Adrenal gland (tissue), 9 donors: ENCODE measurements at regions not wholly inside any gene's neighbourhood (a gene's known extent, or its start where the extent isn't known, plus 50 kb on each side); places are given as distances from the start of the nearest gene placed in this dataset.

Experiments used
- DNase-seq, 7 donors: peaks; one replicate each; pipeline ENCODE4 v3.0.0-alpha.2; 2019 to 2020
- H3K27ac ChIP-seq, 5 donors: fragments of 200-600 bp; sonication (generic) in 4 of 5; 1 replicate in 3 of 5; 2 replicates in 2 of 5; pipeline versions ENCODE4 v1.5.1 to v1.8.0; 2016 to 2020; ENCODE audit warnings: mild to moderate bottlenecking in 1 of 5
- H3K27me3 ChIP-seq: fragments of 200-600 bp; 2 replicates; pipeline ENCODE4 v1.8.0; 2021
- H3K36me3 ChIP-seq, 2 donors: fragments of 200-600 bp; replicated peaks in 1 of 2; 1 replicate in 1 of 2; 2 replicates in 1 of 2; pipeline versions ENCODE4 v1.5.1 to v1.8.0; 2018 to 2022
- H3K4me1 ChIP-seq, 2 donors: fragments of 200-600 bp; replicated peaks in 1 of 2; 1 replicate in 1 of 2; 2 replicates in 1 of 2; pipeline versions ENCODE4 v1.5.1 to v1.8.0; 2018 to 2021
- H3K4me3 ChIP-seq, 4 donors: fragments of 200-600 bp; sonication (generic) in 3 of 4; one replicate each; pipeline ENCODE4 v1.5.1; 2016 to 2018
- H3K9me3 ChIP-seq, 3 donors: fragments of 200-600 bp; sonication (generic) in 1 of 3; replicated peaks in 1 of 3; 1 replicate in 2 of 3; 2 replicates in 1 of 3; pipeline versions ENCODE4 v1.5.1 to v1.8.0; 2016 to 2021
- POLR2A ChIP-seq, 2 donors: fragments of 450-650 bp; IDR thresholded peaks; one replicate each; pipeline ENCODE4 v1.6.1; 2017; ENCODE audit warnings: antibody characterized with exemption in 2 of 2, mild to moderate bottlenecking in 2 of 2, moderate library complexity in 1 of 2
- WGBS, 4 donors: extraction: QIAGEN DNeasy Blood & Tissue Kit in 2 of 4; methylation state at CpG; one replicate each; pipeline versions ENCODE4 v1.1.5 to v1.1.7; 2013 to 2017; 5-methylcytosine and 5-hydroxymethylcytosine counted together
- intact Hi-C, 2 donors: fragments of 100-400 bp; cut with DNase I; formaldehyde crosslinking; loops; one replicate each; pipeline versions ENCODE4 v1.14.1 to v1.15.0; 2022 to 2023
- TF ChIP-seq, protein P1 (sequence below), 6 experiments: fragments of 450-650 bp in 4 of 6; fragments of 200-600 bp in 2 of 6; sonication (generic) in 1 of 6; IDR thresholded peaks; 1 replicate in 5 of 6; 2 replicates in 1 of 6; pipeline versions ENCODE4 v1.5.1 to v1.8.0; 2016 to 2021; ENCODE audit warnings: antibody characterized with exemption in 6 of 6, mild to moderate bottlenecking in 2 of 6, moderate library complexity in 1 of 6
- donor health status: healthy with polysubstance abuse.
- donor health status: Bipolar disorder and iron deficiency.
- donor health status: DM: yes; HTN: yes; CAD: no.
- donor health status: DM: no; HTN: no; CAD: no.
- donor health status: DM: no; HTN: no; CAD: no.

DNA sequence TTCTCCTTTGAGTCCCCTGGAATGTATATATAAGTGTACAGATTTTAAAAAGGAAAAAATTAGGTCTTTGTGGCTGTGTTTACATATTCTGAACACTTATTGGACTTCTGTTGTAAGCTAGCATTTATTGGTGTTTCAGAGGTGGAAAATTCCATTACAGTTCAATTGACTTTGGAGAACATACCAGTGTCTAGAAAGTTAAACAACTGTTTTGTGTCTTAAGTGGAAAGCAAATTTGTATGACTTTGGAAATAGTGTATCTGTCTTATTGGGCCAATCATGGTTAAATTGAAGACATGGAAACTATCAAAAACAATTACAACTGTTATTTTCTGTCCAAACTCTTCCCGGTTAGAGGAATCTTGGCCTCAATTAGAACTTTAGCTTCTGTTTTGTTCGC is 265.0 kb upstream of the C2CD4B start:
- Histone ChIP-seq H3K4me1 (no peaks in the 10 kb centered on the region), H3K27me3 (no peaks in the 10 kb centered on the region), H3K4me3 (no peak overlapping the region), H3K36me3 (no peaks in the 10 kb centered on the region), H3K27ac (no peak overlapping the region), H3K9me3 (no peaks in the 10 kb centered on the region)
- 81 to 93% (median 86%) methylated on average over 2 of the region's 2 CpGs for WGBS, 4 donors
- intact Hi-C loops, result no loop called here
- TF ChIP-seq, protein P1, sequence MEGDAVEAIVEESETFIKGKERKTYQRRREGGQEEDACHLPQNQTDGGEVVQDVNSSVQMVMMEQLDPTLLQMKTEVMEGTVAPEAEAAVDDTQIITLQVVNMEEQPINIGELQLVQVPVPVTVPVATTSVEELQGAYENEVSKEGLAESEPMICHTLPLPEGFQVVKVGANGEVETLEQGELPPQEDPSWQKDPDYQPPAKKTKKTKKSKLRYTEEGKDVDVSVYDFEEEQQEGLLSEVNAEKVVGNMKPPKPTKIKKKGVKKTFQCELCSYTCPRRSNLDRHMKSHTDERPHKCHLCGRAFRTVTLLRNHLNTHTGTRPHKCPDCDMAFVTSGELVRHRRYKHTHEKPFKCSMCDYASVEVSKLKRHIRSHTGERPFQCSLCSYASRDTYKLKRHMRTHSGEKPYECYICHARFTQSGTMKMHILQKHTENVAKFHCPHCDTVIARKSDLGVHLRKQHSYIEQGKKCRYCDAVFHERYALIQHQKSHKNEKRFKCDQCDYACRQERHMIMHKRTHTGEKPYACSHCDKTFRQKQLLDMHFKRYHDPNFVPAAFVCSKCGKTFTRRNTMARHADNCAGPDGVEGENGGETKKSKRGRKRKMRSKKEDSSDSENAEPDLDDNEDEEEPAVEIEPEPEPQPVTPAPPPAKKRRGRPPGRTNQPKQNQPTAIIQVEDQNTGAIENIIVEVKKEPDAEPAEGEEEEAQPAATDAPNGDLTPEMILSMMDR (IDR thresholded peaks at IDR 0.05), result no peak
- no peak for TF ChIP-seq POLR2A (IDR thresholded peaks at IDR 0.05)
- no peak for DNase-seq

DNA sequence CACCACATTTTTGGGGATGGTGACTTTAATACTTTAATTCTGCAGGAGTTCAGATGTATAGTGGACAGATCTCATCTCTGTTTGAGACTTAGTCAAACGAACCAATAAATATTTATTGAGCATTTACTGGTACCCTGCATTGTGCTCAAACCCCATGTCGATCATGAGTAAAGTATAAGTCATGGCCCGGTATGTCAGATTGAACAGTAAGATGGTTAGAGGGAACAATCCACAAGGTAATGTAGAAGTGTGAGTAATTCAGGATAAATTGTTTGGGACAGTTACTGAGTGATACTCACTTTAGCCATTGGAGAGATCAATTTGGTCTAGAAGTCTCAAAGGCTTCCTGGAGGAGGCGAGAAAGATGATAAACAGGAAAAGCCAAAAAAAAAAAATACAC is 265.5 kb upstream of the C2CD4B start:
- Histone ChIP-seq H3K27me3 (no peaks in the 10 kb centered on the region), H3K9me3 (no peaks in the 10 kb centered on the region)

DNA sequence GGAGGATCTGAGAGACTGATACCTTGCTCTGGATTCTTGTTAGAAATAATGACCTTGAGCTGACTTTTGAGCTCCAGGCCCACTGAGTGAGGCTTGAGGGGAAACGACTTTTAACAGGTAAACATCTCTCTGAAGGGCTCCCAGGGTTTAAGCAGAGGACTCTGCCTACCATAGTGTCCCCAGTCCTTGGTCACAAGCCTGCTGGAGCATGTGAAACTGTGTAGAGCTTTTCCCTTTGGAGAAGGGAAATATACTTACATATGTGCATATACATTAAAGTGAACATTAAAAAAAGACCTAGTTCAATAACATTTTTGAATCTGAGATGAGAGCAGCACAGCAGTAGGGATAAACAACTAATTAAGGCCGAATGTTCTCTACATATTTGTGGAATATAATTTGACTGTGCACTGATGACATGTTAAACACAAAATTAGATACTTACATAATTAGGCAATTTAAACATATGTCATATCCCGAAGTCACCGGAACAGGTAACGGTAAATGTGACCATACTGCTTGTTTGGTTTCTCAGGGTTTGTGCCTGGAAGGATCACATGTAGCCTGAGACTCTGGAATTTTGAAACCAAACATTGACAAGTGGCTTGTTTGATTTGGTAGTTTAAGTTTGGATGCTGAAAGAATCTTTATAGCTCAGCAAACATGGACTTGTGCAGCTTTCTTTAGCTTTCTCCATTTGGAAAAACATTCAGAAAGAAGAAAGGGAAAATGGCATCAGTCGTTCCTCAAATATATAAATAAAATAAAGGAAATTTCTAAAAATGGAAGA is 266.1 kb upstream of the C2CD4B start:
- H3K27ac ChIP-seq, result no peak overlapping the region

More for the DNA sequence above, 265.5 kb upstream of the C2CD4B start:
- Histone ChIP-seq H3K4me3 (no peak overlapping the region), H3K4me1 (no peaks in the 10 kb centered on the region), H3K36me3 (no peaks in the 10 kb centered on the region), H3K27ac (no peak overlapping the region)
- TF ChIP-seq, protein P1 (IDR thresholded peaks at IDR 0.05), result no peak
- TF ChIP-seq POLR2A (IDR thresholded peaks at IDR 0.05), result no peak
- 87 to 90% (median 90%) methylated on average over 4 of the region's 4 CpGs for WGBS, 4 donors
- no peak for DNase-seq
- intact Hi-C loops, result no loop called here

DNA sequence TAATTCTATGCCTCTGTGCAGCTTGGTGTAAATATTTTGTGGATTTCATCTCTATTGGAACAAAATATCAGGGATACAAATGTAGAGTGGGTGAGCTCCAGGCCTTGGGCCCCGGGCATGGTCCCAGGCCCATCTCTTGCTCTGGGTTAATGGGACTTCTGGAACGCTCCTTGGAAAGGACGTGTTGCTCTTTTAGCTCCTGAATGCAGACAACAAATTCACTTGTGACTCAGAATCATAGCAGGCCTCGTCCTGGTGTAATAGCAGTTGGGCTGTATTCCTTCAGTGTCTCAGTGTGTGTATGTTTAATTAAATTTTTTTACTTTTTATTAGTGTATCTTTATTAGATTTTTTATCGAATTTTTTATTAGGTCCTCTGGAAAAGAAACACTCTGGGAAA is 266.7 kb upstream of the C2CD4B start:
- H3K36me3 ChIP-seq, result no peaks in the 10 kb centered on the region
- no peak overlapping the region for H3K4me3 ChIP-seq
- DNase-seq, result no peak
- H3K4me1 ChIP-seq, result no peaks in the 10 kb centered on the region
- intact Hi-C loops, result no loop called here
- no peak overlapping the region for H3K27ac ChIP-seq
- H3K9me3 ChIP-seq, result no peaks in the 10 kb centered on the region
- 87 to 94% (median 90%) methylated on average over 5 of the region's 5 CpGs for WGBS, 4 donors
- no peaks in the 10 kb centered on the region for H3K27me3 ChIP-seq
- TF ChIP-seq, protein P1 (IDR thresholded peaks at IDR 0.05), result no peak
- TF ChIP-seq POLR2A (IDR thresholded peaks at IDR 0.05), result no peak

More for the DNA sequence above, 266.1 kb upstream of the C2CD4B start:
- H3K27me3 ChIP-seq, result no peaks in the 10 kb centered on the region
- 86 to 90% (median 89%) methylated on average over 6 of the region's 6 CpGs for WGBS, 4 donors
- H3K4me3 ChIP-seq, result no peak overlapping the region
- no peak for TF ChIP-seq POLR2A (IDR thresholded peaks at IDR 0.05)
- TF ChIP-seq, protein P1 (IDR thresholded peaks at IDR 0.05), result no peak
- intact Hi-C loops, result no loop called here
- H3K4me1 ChIP-seq, result no peaks in the 10 kb centered on the region
- H3K36me3 ChIP-seq, result no peaks in the 10 kb centered on the region
- DNase-seq, result no peak
- no peaks in the 10 kb centered on the region for H3K9me3 ChIP-seq
